ENCODE measurements at regions not wholly inside any gene's neighbourhood (a gene's known extent, or its start where the extent isn't known, plus 50 kb on each side); places are given as distances from the start of the nearest gene placed in this dataset.

DNA sequence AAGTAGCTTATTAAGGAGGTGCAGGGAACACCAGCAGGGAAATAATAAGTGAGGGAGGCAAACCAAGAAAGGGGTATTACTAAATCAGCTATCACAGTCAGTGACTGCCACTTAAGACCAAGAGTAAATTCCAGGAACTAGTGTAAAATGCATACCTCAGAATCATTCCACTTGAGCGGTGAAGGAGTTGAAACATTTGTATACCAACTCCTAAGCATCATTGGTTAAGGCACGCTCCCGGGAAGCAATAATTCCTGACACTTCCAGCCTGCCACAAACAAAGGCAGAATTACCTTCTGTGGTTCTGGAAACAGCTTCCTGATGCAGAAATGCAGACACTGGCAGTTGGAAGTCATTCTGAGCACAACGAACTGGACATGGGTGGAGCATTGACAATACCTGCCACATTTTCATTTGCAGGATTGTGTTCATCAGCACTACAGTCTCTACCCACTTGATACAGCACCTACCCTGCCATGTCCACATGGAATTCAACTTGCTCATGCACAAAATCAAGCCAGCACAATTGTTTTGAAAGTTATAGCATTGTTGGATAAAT lies 82.1 kb downstream of the PPP1R2C start:
- BruUV-seq (replicated peaks) = no TSS peak
- no peaks in the 10 kb centered on the region for H3K79me2 ChIP-seq (ENCODE audit: insufficient read depth, low read length)
- H3K4me2 ChIP-seq (ENCODE audit: low read length) = no peak overlapping the region
- no peaks in the 10 kb centered on the region for H3K9me2 ChIP-seq (ENCODE audit: insufficient read depth)
- no peak overlapping the region for H3K4me3 ChIP-seq (replicated peaks in 1 of 2; ENCODE audit: low read depth in 1 of 2, low read length in 2 of 2)
- no peaks in the 10 kb centered on the region for H3K4me1 ChIP-seq (ENCODE audit: control insufficient read depth in 1 of 2, insufficient read depth in 2 of 2, low read length in 2 of 2)
- RAD21 ChIA-PET (ENCODE audit: low non-redundant PET in 1 of 2, low total read pairs in 2 of 2, uncharacterized antibody in 2 of 2, unreplicated experiment in 2 of 2) = no interaction called here
- ATAC-seq = no peak
- intact Hi-C loops (cut with micrococcal nuclease) = no loop called here
- TF ChIP-seq CTCF (IDR thresholded peaks at IDR 0.05 in 2 of 3, conservative IDR thresholded peaks at IDR 0.05 in 1 of 3; ENCODE audit: borderline replicate concordance in 1 of 3, insufficient read depth in 1 of 3, low read depth in 2 of 3, low read length in 2 of 3) (no peak), CEBPB (IDR thresholded peaks at IDR 0.05; ENCODE audit: low read depth) (no peak), SRF (IDR thresholded peaks at IDR 0.05; ENCODE audit: low read depth) (no peak), EZH2phosphoT487 (IDR thresholded peaks at IDR 0.05; ENCODE audit: borderline replicate concordance) (no peak), POLR2AphosphoS5 (IDR thresholded peaks at IDR 0.05; ENCODE audit: low read depth, low read length) (no peak), ELF1 (IDR thresholded peaks at IDR 0.05; ENCODE audit: borderline replicate concordance, low read depth) (no peak), SIN3A (IDR thresholded peaks at IDR 0.05; ENCODE audit: low read depth) (no peak), ZNF274 (IDR thresholded peaks at IDR 0.05; ENCODE audit: low read depth, low read length) (no peak), JUND (IDR thresholded peaks at IDR 0.05) (no peak), MAX (IDR thresholded peaks at IDR 0.05) (no peak), REST (IDR thresholded peaks at IDR 0.05; ENCODE audit: low read depth) (no peak)
- TF ChIP-seq, protein P1, sequence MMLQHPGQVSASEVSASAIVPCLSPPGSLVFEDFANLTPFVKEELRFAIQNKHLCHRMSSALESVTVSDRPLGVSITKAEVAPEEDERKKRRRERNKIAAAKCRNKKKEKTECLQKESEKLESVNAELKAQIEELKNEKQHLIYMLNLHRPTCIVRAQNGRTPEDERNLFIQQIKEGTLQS (IDR thresholded peaks at IDR 0.05) = no peak
- H3K27ac ChIP-seq (ENCODE audit: low read depth, low read length) = no peak overlapping the region
- DNase-seq (ENCODE audit: low read depth, low spot score) = no peak
- CTCF ChIA-PET = no interaction called here
- H3K27me3 ChIP-seq (ENCODE audit: insufficient read depth, low read length) = no peaks in the 10 kb centered on the region
- H4K20me1 ChIP-seq (ENCODE audit: insufficient read depth) = no peaks in the 10 kb centered on the region
- POLR2A ChIA-PET = no interaction called here
- H2AFZ ChIP-seq (ENCODE audit: low read depth, low read length, poor library complexity, severe bottlenecking) = no peak overlapping the region
- H3K36me3 ChIP-seq (ENCODE audit: control insufficient read depth in 1 of 2, insufficient read depth in 2 of 2, low read length in 2 of 2) = no peaks in the 10 kb centered on the region
- no peaks in the 10 kb centered on the region for H3K9me3 ChIP-seq (ENCODE audit: control insufficient read depth in 1 of 2, insufficient read depth in 1 of 2, low read depth in 1 of 2, low read length in 2 of 2)
- no peak overlapping the region for H3K9ac ChIP-seq (ENCODE audit: low read length)
